Activated naive CD4-positive, alpha-beta T cell treated with anti-CD3 and anti-CD28 coated beads, Interleukin-2, amount 50 U/mL, for 24 hours (primary cell): ENCODE measurements at regions not wholly inside any gene's neighbourhood (a gene's known extent, or its start where the extent isn't known, plus 50 kb on each side); places are given as distances from the start of the nearest gene placed in this dataset.
"Not testable (repeated sequence)": the region's sequence is repeated elsewhere in the genome, so short reads cannot be mapped to it uniquely, and the experiment has no call there.

ENCODE experiments used
- H3K27ac Mint-ChIP-seq: one replicate; pipeline ENCODE4 v1.8.0; 2021; ENCODE audit warnings: mild to moderate bottlenecking, mixed read lengths
- H3K27me3 Mint-ChIP-seq: one replicate; pipeline ENCODE4 v1.8.0; 2021; ENCODE audit warnings: mixed read lengths
- H3K36me3 Mint-ChIP-seq: one replicate; pipeline ENCODE4 v1.8.0; 2021; ENCODE audit warnings: mixed read lengths
- H3K4me1 Mint-ChIP-seq: one replicate; pipeline ENCODE4 v1.8.0; 2021; ENCODE audit warnings: mixed read lengths
- H3K4me3 Mint-ChIP-seq: one replicate; pipeline ENCODE4 v1.8.0; 2021; ENCODE audit warnings: mild to moderate bottlenecking, mixed read lengths
- H3K9me3 Mint-ChIP-seq: one replicate; pipeline ENCODE4 v1.8.0; 2021; ENCODE audit warnings: mixed read lengths

- Mint-ChIP-seq H3K36me3 (no peaks in the 10 kb centered on the region), H3K27ac (no peak overlapping the region), H3K4me3 (no peak overlapping the region), H3K4me1 (no peaks in the 10 kb centered on the region), H3K27me3 (peaks cover under 1% of the 10 kb centered on the region), H3K9me3 (no peaks in the 10 kb centered on the region)
Measured at GRCh38 chr20:51936377-51936776, 134.1 kb upstream of the SALL4 start.

- no peaks in the 10 kb centered on the region for H3K36me3 Mint-ChIP-seq
- no peak overlapping the region for H3K27ac Mint-ChIP-seq
- no peak overlapping the region for H3K4me3 Mint-ChIP-seq
- H3K4me1 Mint-ChIP-seq, result no peaks in the 10 kb centered on the region
- no peaks in the 10 kb centered on the region for H3K27me3 Mint-ChIP-seq
- no peaks in the 10 kb centered on the region for H3K9me3 Mint-ChIP-seq
Measured at GRCh38 chr20:51935003-51935358, 132.7 kb upstream of the SALL4 start.

GRCh38 chr20:51934301-51935002, 132.1 kb upstream of the SALL4 start:
- H3K4me3 Mint-ChIP-seq, result no peak overlapping the region
- no peaks in the 10 kb centered on the region for H3K4me1 Mint-ChIP-seq
- no peak overlapping the region for H3K27ac Mint-ChIP-seq
- H3K36me3 Mint-ChIP-seq, result no peaks in the 10 kb centered on the region
- H3K9me3 Mint-ChIP-seq, result no peaks in the 10 kb centered on the region
- H3K27me3 Mint-ChIP-seq, result no peaks in the 10 kb centered on the region

- Mint-ChIP-seq H3K4me3 (no peak overlapping the region), H3K36me3 (no peaks in the 10 kb centered on the region), H3K4me1 (no peaks in the 10 kb centered on the region), H3K9me3 (no peaks in the 10 kb centered on the region), H3K27me3 (no peaks in the 10 kb centered on the region), H3K27ac (peak overlapping the region; percentile 60)
Measured at GRCh38 chr20:51931371-51931781, 129.1 kb upstream of the SALL4 start.

GRCh38 chr20:51930775-51931174, 128.5 kb upstream of the SALL4 start:
- no peaks in the 10 kb centered on the region for H3K27me3 Mint-ChIP-seq
- no peak overlapping the region for H3K27ac Mint-ChIP-seq
- no peaks in the 10 kb centered on the region for H3K36me3 Mint-ChIP-seq
- no peaks in the 10 kb centered on the region for H3K4me1 Mint-ChIP-seq
- no peaks in the 10 kb centered on the region for H3K9me3 Mint-ChIP-seq
- no peak overlapping the region for H3K4me3 Mint-ChIP-seq

GRCh38 chr20:51928931-51929330, 126.6 kb upstream of the SALL4 start:
- Mint-ChIP-seq H3K4me3 (no peak overlapping the region), H3K27me3 (no peaks in the 10 kb centered on the region), H3K36me3 (no peaks in the 10 kb centered on the region), H3K27ac (no peak overlapping the region), H3K9me3 (no peaks in the 10 kb centered on the region), H3K4me1 (no peaks in the 10 kb centered on the region)

- H3K36me3 Mint-ChIP-seq, H3K27me3 Mint-ChIP-seq, H3K27ac Mint-ChIP-seq, H3K4me1 Mint-ChIP-seq, H3K9me3 Mint-ChIP-seq, H3K4me3 Mint-ChIP-seq: not testable (repeated sequence)
Measured at GRCh38 chr20:51927970-51928369, 125.6 kb upstream of the SALL4 start.

- no peaks in the 10 kb centered on the region for H3K9me3 Mint-ChIP-seq
- no peak overlapping the region for H3K4me3 Mint-ChIP-seq
- H3K36me3 Mint-ChIP-seq, result no peaks in the 10 kb centered on the region
- H3K4me1 Mint-ChIP-seq, result no peaks in the 10 kb centered on the region
- H3K27ac Mint-ChIP-seq, result no peak overlapping the region
- H3K27me3 Mint-ChIP-seq, result peaks cover 3% of the 10 kb centered on the region
Measured at GRCh38 chr20:51926670-51927305, 124.5 kb upstream of the SALL4 start.

- no peak overlapping the region for H3K27ac Mint-ChIP-seq
- H3K4me3 Mint-ChIP-seq, result no peak overlapping the region
- no peaks in the 10 kb centered on the region for H3K9me3 Mint-ChIP-seq
- peaks cover 4% of the 10 kb centered on the region for H3K27me3 Mint-ChIP-seq
- H3K36me3 Mint-ChIP-seq, result no peaks in the 10 kb centered on the region
- peaks cover 4% of the 10 kb centered on the region for H3K4me1 Mint-ChIP-seq
Measured at GRCh38 chr20:51924509-51924908, 122.2 kb upstream of the SALL4 start.

GRCh38 chr20:51923633-51924032, 121.3 kb upstream of the SALL4 start:
- Mint-ChIP-seq H3K9me3 (no peaks in the 10 kb centered on the region), H3K27ac (no peak overlapping the region), H3K4me3 (no peak overlapping the region), H3K4me1 (peaks cover 4% of the 10 kb centered on the region), H3K36me3 (no peaks in the 10 kb centered on the region), H3K27me3 (peaks cover 4% of the 10 kb centered on the region)

- H3K4me1 Mint-ChIP-seq, H3K36me3 Mint-ChIP-seq, H3K27ac Mint-ChIP-seq, H3K4me3 Mint-ChIP-seq, H3K27me3 Mint-ChIP-seq, H3K9me3 Mint-ChIP-seq: not testable (repeated sequence)
Measured at GRCh38 chr20:51922812-51923211, 120.5 kb upstream of the SALL4 start.

- H3K27ac Mint-ChIP-seq, result no peak overlapping the region
- H3K36me3 Mint-ChIP-seq, result no peaks in the 10 kb centered on the region
Measured at GRCh38 chr20:51918561-51918960, 116.2 kb upstream of the SALL4 start.

GRCh38 chr20:51917886-51918535, 115.7 kb upstream of the SALL4 start:
- Mint-ChIP-seq H3K36me3 (no peaks in the 10 kb centered on the region), H3K4me3 (no peak overlapping the region), H3K9me3 (no peaks in the 10 kb centered on the region), H3K27me3 (peaks cover 3% of the 10 kb centered on the region), H3K27ac (no peak overlapping the region), H3K4me1 (peaks cover 4% of the 10 kb centered on the region)

More at GRCh38 chr20:51918561-51918960, 116.2 kb upstream of the SALL4 start:
- peaks cover 4% of the 10 kb centered on the region for H3K4me1 Mint-ChIP-seq
- no peaks in the 10 kb centered on the region for H3K9me3 Mint-ChIP-seq
- H3K27me3 Mint-ChIP-seq, result peaks cover 4% of the 10 kb centered on the region
- no peak overlapping the region for H3K4me3 Mint-ChIP-seq

GRCh38 chr20:51916244-51916643, 113.9 kb upstream of the SALL4 start:
- Mint-ChIP-seq H3K27ac (no peak overlapping the region), H3K9me3 (no peaks in the 10 kb centered on the region), H3K27me3 (peaks cover 4% of the 10 kb centered on the region), H3K4me3 (no peak overlapping the region), H3K4me1 (peaks cover 3% of the 10 kb centered on the region), H3K36me3 (no peaks in the 10 kb centered on the region)

GRCh38 chr20:51914758-51915157, 112.4 kb upstream of the SALL4 start:
- no peaks in the 10 kb centered on the region for H3K4me1 Mint-ChIP-seq
- no peaks in the 10 kb centered on the region for H3K36me3 Mint-ChIP-seq
- H3K4me3 Mint-ChIP-seq, result no peak overlapping the region
- no peak overlapping the region for H3K27ac Mint-ChIP-seq
- H3K27me3 Mint-ChIP-seq, result peaks cover 2% of the 10 kb centered on the region
- no peaks in the 10 kb centered on the region for H3K9me3 Mint-ChIP-seq

- Mint-ChIP-seq H3K27ac (no peak overlapping the region), H3K4me1 (no peaks in the 10 kb centered on the region), H3K27me3 (peaks cover 7% of the 10 kb centered on the region), H3K36me3 (no peaks in the 10 kb centered on the region), H3K4me3 (no peak overlapping the region), H3K9me3 (no peaks in the 10 kb centered on the region)
Measured at GRCh38 chr20:51910321-51911050, 108.2 kb upstream of the SALL4 start.
